ENCODE measurements at regions not wholly inside any gene's neighbourhood (a gene's known extent, or its start where the extent isn't known, plus 50 kb on each side); places are given as distances from the start of the nearest gene placed in this dataset.

DNA sequence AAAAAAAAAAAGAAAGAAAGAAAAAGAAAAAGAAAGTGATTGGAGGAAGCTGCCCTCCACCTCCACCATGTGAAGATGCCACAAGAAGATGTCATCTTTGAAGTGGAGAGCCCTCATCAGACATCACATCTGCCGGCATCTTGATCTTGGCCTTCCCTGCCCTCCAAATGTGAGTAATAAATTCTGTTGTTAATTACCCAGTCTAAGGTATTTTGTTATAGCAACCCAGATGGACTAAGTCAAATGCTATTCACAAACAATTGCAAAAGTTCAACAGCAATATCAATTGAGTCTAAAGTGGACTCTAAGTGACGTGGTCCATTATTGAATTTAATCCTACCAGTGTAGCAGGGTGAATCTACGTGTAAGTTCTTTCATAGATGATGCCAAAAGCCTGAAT lies 55.9 kb upstream of the NUP160 start:
- no peaks in the 10 kb centered on the region for H3K27me3 ChIP-seq
- 85% methylated on average over 3 of the region's 3 CpGs for WGBS, 2 donors
- H3K4me1 ChIP-seq, result peaks cover 16 to 36% (median 26%) of the 10 kb centered on the region in 4 donors
- ATAC-seq (ENCODE audit: low FRiP score in 2 of 2), result no peak
- H3K9me3 ChIP-seq, result no peaks in the 10 kb centered on the region
- no peak overlapping the region for H3K4me3 ChIP-seq
- DNase-seq, result no peak
- no peak for TF ChIP-seq CTCF (IDR thresholded peaks at IDR 0.05)
- TF ChIP-seq POLR2A (IDR thresholded peaks at IDR 0.05), result no peak
- no peak overlapping the region for H3K27ac ChIP-seq
- H3K36me3 ChIP-seq, result no peaks in the 10 kb centered on the region

GRCh38 chr11:47899801-47900200 lies 51.7 kb upstream of the NUP160 start:
- H3K36me3 ChIP-seq, result no peaks in the 10 kb centered on the region
- H3K4me1 ChIP-seq, result no peaks in the 10 kb centered on the region
- H3K4me3 ChIP-seq, result no peak overlapping the region
- ATAC-seq (ENCODE audit: low FRiP score in 2 of 2), result no peak
- H3K27ac ChIP-seq, result no peak overlapping the region
- WGBS, 2 donors, result 51 to 81% methylated on average over 2 of the region's 2 CpGs
- no peak for DNase-seq
- TF ChIP-seq POLR2AphosphoS5 (IDR thresholded peaks at IDR 0.05), result no peak
- TF ChIP-seq POLR2A (IDR thresholded peaks at IDR 0.05), result no peak
- no peak for TF ChIP-seq EP300 (IDR thresholded peaks at IDR 0.05)
- H3K9me3 ChIP-seq, result no peaks in the 10 kb centered on the region
- H3K27me3 ChIP-seq, result no peaks in the 10 kb centered on the region

Small RNA genes lying in the stretch of these regions (small RNA-seq; reads per million reads assigned to genes)
- 0 reads per million in 4 donors for gene AC023232.1

Measured in upper lobe of left lung (tissue), 6 donors.